Tibial nerve (tissue), 3 donors: ENCODE measurements at regions not wholly inside any gene's neighbourhood (a gene's known extent, or its start where the extent isn't known, plus 50 kb on each side); places are given as distances from the start of the nearest gene placed in this dataset.

Source experiments
- CTCF ChIP-seq, 5 experiments: fragments of 200-600 bp in 3 of 5; fragments of 450-650 bp in 2 of 5; sonication (generic) in 3 of 5; IDR thresholded peaks; one replicate each; pipeline ENCODE4 v1.5.1; 2016 to 2019; ENCODE audit warnings: antibody characterized with exemption in 5 of 5, mild to moderate bottlenecking in 3 of 5, moderate library complexity in 2 of 5
- POLR2A ChIP-seq, 2 donors: fragments of 450-650 bp; IDR thresholded peaks; one replicate each; pipeline ENCODE4 v1.6.1; 2017; ENCODE audit warnings: antibody characterized with exemption in 2 of 2, mild to moderate bottlenecking in 2 of 2, moderate library complexity in 2 of 2

DNA sequence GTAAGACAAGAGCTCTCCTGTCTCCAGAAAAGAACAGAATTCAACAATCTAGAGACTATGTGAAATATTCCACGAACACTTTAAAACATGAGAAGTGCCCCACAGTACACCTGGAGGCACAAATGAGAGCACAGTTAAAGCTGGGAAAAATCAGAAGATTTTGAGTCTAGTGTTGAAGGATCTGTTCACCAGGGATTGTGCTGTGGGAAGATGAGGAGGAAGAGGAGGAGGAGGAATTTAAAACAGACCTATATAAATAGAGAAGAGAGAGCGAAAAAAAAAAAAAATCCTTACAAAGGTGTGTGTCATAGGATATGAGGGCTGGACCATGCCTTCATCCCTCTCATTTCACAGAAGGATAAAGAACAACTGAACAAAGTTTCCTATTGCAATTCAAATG is 361.0 kb upstream of the SEMA6D start:
- no peak for TF ChIP-seq CTCF (IDR thresholded peaks at IDR 0.05)
- no peak for TF ChIP-seq POLR2A (IDR thresholded peaks at IDR 0.05)
